ENCODE measurements at regions not wholly inside any gene's neighbourhood (a gene's known extent, or its start where the extent isn't known, plus 50 kb on each side); places are given as distances from the start of the nearest gene placed in this dataset.

DNA sequence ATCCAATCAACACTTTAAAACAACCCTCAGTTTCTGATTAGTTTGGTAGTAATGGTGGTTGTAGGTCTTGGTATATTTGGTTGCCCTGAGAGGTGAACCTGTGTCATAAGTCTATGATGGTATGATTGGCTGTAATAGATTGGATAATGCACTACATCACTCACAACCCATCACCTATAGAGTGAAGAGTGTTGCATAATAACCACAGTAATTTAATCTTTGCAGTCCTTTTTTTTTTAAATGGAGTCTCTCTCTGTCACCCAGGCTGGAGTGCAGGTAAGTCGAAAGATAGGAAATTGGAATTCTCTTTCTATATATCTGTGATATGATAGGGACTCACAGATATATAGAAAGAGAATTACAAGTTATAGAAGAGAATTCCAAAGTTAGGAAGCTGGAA is 133.4 kb upstream of the PGR start:
- no peak for TF ChIP-seq POLR2AphosphoS5 (IDR thresholded peaks at IDR 0.05)
- TF ChIP-seq, protein P1, sequence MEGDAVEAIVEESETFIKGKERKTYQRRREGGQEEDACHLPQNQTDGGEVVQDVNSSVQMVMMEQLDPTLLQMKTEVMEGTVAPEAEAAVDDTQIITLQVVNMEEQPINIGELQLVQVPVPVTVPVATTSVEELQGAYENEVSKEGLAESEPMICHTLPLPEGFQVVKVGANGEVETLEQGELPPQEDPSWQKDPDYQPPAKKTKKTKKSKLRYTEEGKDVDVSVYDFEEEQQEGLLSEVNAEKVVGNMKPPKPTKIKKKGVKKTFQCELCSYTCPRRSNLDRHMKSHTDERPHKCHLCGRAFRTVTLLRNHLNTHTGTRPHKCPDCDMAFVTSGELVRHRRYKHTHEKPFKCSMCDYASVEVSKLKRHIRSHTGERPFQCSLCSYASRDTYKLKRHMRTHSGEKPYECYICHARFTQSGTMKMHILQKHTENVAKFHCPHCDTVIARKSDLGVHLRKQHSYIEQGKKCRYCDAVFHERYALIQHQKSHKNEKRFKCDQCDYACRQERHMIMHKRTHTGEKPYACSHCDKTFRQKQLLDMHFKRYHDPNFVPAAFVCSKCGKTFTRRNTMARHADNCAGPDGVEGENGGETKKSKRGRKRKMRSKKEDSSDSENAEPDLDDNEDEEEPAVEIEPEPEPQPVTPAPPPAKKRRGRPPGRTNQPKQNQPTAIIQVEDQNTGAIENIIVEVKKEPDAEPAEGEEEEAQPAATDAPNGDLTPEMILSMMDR (IDR thresholded peaks at IDR 0.05), result no peak
- TF ChIP-seq EP300 (IDR thresholded peaks at IDR 0.05), result no peak
- no peak for TF ChIP-seq POLR2A (IDR thresholded peaks at IDR 0.05)

Data from stomach (tissue), 4 donors.